Spleen (tissue), 7 donors: ENCODE measurements at regions not wholly inside any gene's neighbourhood (a gene's known extent, or its start where the extent isn't known, plus 50 kb on each side); places are given as distances from the start of the nearest gene placed in this dataset.

Source experiments
- CTCF ChIP-seq, 11 experiments: fragments of 200-600 bp in 7 of 11; fragments of 450-650 bp in 4 of 11; sonication (generic) in 4 of 11; IDR thresholded peaks in 8 of 11; conservative IDR thresholded peaks in 3 of 11; 1 replicate in 7 of 11; 2 replicates in 4 of 11; pipeline versions ENCODE4 v1.4.0 to v1.8.0; 2016 to 2021; ENCODE audit warnings: antibody characterized with exemption in 11 of 11, inconsistent platforms in 4 of 11, mild to moderate bottlenecking in 1 of 11
- POLR2A ChIP-seq, 3 donors: fragments of 450-650 bp; IDR thresholded peaks; one replicate each; pipeline ENCODE4 v1.5.1; 2017; ENCODE audit warnings: antibody characterized with exemption in 3 of 3, mild to moderate bottlenecking in 1 of 3
- POLR2AphosphoS5 ChIP-seq, 3 donors: sonication (generic); formaldehyde crosslinking; IDR thresholded peaks; one replicate each; pipeline ENCODE4 v1.5.1; 2017; ENCODE audit warnings: antibody characterized with exemption in 3 of 3
- donor health status: DM: no; HTN: no; CAD: no; lungs with moderate emphysema.
- donor health status: DM: no; HTN: no; CAD: no.
- donor health status: DM: no; HTN: no; CAD: no.

- TF ChIP-seq CTCF (IDR thresholded peaks at IDR 0.05 in 8 of 11, conservative IDR thresholded peaks at IDR 0.05 in 3 of 11) (no peak), POLR2A (IDR thresholded peaks at IDR 0.05) (no peak), POLR2AphosphoS5 (IDR thresholded peaks at IDR 0.05) (no peak)
These were observed 103.4 kb upstream of the GLI3 start for GRCh38 chr7:42340436-42340835.
